GM19395 (cell line): ENCODE measurements at regions not wholly inside any gene's neighbourhood (a gene's known extent, or its start where the extent isn't known, plus 50 kb on each side); places are given as distances from the start of the nearest gene placed in this dataset.
"Not testable (repeated sequence)": the region's sequence is repeated elsewhere in the genome, so short reads cannot be mapped to it uniquely, and the experiment has no call there.

Experiments
- ATAC-seq: cut with Tn5 transposase; IDR thresholded peaks from one replicate; pipeline ENCODE4 v1.9.1; 2021; ENCODE audit warnings: mild to moderate bottlenecking, moderate library complexity; ENCODE audit not compliant: unreplicated experiment

DNA sequence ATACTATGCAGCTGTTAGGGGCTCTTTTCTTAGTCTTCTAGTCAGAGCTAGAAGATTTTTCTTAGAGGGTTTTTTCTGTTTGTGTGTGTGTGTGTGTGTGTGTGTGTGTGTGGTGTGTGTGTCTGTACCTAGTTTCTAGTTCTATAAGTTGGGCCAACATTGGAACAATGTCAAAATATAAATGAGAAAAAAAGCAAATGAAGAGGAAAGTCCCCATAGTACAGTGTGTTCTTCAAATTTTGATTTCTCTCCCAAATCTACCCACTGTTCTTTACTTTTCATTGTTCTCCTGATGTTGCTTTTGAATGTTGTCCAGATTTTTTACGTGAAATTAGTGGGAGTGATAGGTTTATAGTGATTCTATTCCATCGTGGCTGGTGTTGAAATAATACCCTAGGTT is 2153.4 kb upstream of the RAG2 start:
- ATAC-seq, result no peak

DNA sequence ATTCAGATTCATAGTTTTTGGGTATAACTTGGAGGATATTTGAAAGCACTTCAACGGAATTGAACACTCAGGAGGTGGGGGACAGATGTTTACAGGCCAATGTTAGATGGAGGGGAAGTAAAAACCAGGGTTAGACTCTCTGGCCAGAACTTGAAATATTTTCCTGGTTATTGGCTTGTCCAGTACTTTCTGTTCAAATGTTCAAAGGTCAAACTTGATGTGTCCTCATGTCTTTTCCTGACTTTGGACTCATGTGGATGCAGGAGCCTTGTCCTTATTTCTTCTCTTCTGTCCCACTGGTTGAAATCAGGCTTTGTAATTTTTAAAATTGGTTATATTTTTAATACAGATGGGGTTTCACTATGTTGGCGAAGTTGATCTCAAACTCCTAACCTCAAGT is 2148.5 kb upstream of the RAG2 start:
- not testable (repeated sequence) for ATAC-seq

- no peak for ATAC-seq
Observed at GRCh38 chr11:38723361-38723760, 2125.3 kb upstream of the RAG2 start.

DNA sequence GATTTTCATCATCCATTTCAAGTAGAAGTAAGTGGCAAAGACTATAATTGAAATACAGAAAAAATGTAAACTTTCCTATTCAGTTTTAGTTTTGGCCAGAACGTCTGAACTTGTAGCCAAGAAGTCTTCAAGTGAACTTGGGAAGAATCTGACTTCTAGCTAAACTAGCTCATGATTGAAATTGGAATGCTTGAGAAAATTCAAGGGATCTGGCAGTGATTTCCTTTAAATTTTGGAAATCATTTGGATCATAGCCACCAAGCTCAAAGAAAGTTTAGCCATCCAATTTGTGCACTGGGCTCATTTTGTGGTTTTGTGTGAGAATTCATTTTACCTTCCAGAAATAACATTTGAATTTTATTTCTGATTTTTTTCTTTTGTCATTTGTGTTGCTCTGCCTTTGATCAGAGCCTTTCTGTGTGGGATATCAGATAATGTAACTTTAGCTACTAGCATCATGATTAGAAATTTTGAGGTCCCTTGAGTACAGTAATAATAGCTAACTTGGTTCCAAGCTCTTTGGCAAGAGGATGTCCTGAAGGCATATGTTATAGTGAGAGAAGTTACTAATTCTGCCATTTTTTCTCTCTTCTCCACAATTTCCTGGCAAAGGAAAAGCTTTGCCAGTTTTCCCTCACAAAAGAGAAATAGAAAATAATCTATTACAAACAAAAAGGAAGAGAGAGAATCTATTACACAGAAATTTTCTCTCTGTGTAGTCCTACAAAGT is 2123.7 kb upstream of the RAG2 start:
- ATAC-seq, result no peak

GRCh38 chr11:38718659-38719058 is 2120.6 kb upstream of the RAG2 start:
- no peak for ATAC-seq

DNA sequence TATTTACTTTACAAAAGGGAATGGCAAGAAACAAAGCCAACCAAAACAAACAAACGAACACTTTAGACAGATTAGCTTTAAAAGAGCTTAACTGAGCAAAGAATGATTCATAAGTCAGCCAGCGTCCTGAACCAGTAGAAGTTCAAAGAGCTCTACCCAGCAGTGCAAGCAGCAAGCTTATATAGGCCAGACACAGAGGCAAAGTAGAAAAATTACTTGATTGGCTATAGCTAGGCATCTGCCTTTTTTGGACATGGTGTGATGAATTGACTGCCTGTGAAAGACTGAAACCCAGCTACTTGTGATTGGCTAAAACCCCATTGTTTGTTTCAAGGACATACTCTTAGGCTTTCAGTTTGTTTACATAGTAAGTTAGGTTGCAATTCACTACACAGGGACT is 2120.0 kb upstream of the RAG2 start:
- ATAC-seq, result no peak

DNA sequence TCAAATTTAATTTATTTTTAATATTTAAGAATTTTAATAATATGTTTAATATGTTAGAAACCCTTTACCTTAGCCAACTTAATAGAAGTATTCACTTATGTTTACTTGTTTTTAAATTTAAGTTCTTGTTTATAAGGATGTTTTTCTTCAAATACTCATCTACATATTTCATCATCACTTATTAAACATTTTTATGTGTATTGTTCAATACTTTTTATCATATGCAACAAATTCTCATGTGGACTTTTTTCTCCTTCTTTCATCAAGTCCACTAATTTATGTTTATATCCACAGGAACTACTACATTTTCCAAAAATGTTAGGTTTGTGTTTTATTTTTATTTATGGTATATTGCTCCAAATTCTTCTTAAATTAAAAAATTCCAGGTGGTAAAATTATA is 2113.1 kb upstream of the RAG2 start:
- ATAC-seq, result no peak

DNA sequence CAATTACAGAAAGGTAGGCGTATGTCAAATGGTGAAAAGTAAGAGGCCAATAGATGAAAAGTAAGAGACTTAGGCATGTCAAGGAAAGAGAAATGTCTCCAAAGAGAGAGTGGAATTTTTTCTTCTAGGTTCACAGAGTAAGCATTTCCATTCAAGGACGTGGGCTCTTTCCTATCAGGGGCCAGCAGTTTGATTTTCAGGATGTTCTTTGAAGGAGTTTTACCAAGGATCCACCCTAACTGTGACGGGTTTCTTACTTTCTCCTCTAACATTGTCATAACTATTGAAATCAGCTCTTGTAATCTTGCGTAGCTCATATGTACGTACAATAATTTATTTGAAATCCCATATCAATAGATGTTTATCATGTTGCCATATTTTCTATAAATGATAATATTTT is 2112.2 kb upstream of the RAG2 start:
- no peak for ATAC-seq

DNA sequence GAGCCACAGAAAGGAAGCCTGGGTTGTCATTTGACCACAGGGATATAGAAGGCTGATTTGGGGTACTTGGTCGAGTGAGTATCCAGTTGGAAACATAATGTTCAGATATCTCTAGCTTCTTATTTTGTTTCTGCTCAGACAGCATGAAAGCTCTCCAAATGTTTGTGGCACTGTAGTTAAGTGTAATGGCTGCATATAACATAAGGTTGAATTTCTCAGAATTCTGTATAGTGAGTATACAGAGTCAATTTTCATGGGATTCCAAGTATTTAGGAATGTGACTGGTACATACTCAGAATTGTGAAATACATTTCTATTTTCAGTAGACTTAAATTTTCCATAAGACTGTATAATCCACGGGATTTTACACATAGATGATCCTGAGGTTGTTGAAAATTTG is 2102.1 kb upstream of the RAG2 start:
- no peak for ATAC-seq

GRCh38 chr11:38693306-38693705 is 2095.3 kb upstream of the RAG2 start:
- no peak for ATAC-seq

- not testable (repeated sequence) for ATAC-seq
Observed at GRCh38 chr11:38690211-38690610, 2092.2 kb upstream of the RAG2 start.

DNA sequence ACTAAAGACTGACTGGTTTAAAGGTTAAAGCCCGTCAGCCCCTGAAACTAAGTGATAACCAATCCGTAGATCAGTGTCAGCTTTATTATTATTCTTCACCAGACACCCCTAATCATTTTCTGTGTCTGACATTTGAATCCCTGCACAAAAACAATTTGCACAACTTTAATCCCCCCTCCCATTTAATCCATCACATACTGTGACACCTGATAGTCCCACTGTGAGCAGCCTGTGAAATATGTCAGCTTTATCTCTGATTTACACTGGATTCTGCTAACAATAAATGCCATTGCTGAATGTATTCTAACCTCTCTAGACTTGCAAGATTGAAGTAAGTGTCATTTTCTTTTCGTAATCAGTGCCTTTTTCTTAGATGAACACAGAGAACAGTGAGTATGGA is 2089.0 kb upstream of the RAG2 start:
- ATAC-seq, result no peak

GRCh38 chr11:38683484-38683883 is 2085.4 kb upstream of the RAG2 start:
- ATAC-seq, result no peak

DNA sequence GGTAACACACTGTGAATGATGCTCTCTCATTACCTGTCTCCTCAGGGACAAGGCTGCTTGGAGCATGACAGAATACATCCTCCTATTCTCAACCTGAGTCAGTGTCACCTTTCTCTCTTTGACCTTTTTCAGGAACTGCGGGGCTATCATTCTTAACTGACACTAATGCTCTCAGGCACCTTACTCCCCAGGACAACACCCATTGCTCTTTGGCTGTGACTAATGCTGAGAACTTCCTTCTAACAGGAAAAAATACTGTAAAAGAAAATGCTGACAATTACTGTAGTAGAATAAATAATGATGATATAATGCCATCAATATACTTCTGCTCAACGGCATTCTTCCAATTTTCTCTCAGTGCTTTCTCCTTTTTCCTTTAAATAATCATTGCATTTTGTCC is 2082.7 kb upstream of the RAG2 start:
- no peak for ATAC-seq

DNA sequence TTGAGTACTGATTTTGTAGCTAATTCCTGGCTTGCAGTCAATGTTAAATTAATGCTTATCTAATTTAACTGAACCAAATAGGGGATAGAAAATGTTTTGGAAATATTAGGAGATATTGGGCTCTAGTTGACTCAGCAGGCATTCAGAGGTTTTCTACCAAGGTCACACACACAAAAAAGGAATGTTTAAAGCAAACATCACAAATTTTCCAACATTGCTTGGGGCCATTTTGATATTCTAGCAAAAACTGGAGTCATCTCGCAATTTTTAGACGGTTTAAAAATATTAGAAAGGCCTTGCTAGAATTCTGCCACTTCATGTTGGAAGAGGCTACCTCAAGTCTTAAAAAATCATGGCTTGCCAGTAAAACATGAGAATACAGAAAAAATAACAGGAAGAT is 2082.1 kb upstream of the RAG2 start:
- no peak for ATAC-seq

DNA sequence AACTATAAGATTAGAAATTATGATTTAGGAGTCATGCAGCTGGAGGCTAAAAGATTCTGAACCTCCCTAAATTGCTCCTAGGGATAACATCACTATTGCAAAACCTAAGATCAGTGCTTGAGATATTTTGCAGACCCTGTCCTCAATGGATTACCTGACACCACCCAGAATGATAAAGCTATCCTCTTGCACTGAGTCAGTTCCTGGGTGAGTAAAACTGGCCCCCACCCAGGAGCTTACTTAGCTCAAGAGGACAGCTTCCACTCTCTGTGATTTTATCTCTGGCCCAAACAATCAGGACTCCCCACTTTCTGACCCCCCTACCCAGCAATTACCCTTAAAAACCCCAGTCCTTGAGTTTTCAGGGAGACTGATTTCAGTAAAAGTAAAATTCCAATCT is 2074.4 kb upstream of the RAG2 start:
- no peak for ATAC-seq

GRCh38 chr11:38667359-38667758 is 2069.3 kb upstream of the RAG2 start:
- ATAC-seq, result no peak

GRCh38 chr11:38648604-38649003 is 2050.6 kb upstream of the RAG2 start:
- ATAC-seq, result no peak

- ATAC-seq, result no peak
Observed at GRCh38 chr11:38646382-38646781, 2048.3 kb upstream of the RAG2 start.

- ATAC-seq, result no peak
Observed at GRCh38 chr11:38640854-38641253, 2042.8 kb upstream of the RAG2 start.

DNA sequence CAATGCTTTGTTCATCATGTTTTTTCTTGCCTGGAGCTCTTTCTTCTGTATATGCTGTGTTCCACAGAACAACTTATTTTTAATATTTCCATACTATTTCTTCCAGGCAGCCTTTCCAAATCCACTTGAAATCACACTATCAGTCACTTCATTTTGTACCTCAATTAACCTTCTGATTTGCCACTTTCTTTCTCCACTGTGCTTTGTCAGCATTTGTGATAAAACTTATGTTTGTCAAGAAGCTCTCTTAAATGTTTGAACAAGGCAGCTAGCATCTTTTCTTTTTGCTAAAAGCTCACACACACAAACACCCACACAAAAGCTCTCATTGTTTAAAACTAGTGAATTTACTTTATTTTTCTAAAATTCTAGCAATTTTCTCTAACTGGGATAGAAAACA is 2014.7 kb upstream of the RAG2 start:
- no peak for ATAC-seq

- not testable (repeated sequence) for ATAC-seq
Observed at GRCh38 chr11:38601371-38601770, 2003.3 kb upstream of the RAG2 start.

GRCh38 chr11:38598418-38598817 is 2000.4 kb upstream of the RAG2 start:
- ATAC-seq, result no peak
